AG10803 (cell line): ENCODE measurements at regions not wholly inside any gene's neighbourhood (a gene's known extent, or its start where the extent isn't known, plus 50 kb on each side); places are given as distances from the start of the nearest gene placed in this dataset.

ENCODE experiments used
- DNase-seq: peaks from one replicate; pipeline ENCODE4 v3.0.0; 2010; ENCODE audit warnings: low read depth
- H3K4me3 ChIP-seq: 2 replicates; pipeline ENCODE4 v1.5.1; 2011; ENCODE audit warnings: mild to moderate bottlenecking, low read length, control low read depth
- TF ChIP-seq, protein P1 (sequence below): conservative IDR thresholded peaks from 2 replicates; pipeline ENCODE4 v1.5.1; 2011; ENCODE audit warnings: mild to moderate bottlenecking, low read length, control low read depth, inconsistent platforms

DNA sequence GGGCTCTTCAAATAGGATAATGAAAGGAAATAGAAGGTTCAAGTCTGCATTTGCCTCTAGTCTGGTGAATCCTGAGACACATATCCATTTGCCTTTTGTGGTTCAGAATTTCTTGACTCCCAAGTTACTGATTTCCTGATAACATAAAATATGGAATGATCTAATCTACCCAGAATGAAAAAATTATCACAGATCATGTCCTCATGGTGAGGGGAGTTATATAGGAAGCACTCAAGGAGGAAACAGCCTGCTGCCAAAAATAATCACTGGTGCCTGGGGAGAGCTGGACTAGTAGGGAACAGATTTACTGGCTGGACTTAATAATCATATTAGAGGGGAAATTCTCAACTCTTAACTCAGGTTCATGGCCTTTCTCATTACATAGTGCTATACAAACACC is 95.5 kb upstream of the STK17B start:
- DNase-seq: no peak
- H3K4me3 ChIP-seq: no peak overlapping the region
- TF ChIP-seq, protein P1, sequence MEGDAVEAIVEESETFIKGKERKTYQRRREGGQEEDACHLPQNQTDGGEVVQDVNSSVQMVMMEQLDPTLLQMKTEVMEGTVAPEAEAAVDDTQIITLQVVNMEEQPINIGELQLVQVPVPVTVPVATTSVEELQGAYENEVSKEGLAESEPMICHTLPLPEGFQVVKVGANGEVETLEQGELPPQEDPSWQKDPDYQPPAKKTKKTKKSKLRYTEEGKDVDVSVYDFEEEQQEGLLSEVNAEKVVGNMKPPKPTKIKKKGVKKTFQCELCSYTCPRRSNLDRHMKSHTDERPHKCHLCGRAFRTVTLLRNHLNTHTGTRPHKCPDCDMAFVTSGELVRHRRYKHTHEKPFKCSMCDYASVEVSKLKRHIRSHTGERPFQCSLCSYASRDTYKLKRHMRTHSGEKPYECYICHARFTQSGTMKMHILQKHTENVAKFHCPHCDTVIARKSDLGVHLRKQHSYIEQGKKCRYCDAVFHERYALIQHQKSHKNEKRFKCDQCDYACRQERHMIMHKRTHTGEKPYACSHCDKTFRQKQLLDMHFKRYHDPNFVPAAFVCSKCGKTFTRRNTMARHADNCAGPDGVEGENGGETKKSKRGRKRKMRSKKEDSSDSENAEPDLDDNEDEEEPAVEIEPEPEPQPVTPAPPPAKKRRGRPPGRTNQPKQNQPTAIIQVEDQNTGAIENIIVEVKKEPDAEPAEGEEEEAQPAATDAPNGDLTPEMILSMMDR: no peak

DNA sequence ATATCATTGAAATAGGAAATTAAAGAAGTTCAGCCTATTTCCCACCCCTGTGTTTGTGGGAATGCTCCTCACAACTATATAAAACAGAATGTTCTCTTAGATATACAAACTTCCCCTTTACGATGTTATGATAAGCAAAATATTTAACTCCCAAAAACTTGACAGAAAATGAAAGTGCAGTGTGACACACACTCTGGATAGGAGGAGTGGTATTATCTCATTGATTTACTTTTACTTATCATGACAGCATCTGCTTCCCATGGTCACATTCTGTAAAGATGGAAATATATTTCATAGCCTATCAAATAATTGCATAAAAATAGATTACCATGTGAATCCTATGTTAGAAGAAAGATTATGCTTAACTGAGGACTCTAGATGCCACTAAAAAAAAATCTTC is 96.6 kb upstream of the STK17B start:
- TF ChIP-seq, protein P1: no peak

DNA sequence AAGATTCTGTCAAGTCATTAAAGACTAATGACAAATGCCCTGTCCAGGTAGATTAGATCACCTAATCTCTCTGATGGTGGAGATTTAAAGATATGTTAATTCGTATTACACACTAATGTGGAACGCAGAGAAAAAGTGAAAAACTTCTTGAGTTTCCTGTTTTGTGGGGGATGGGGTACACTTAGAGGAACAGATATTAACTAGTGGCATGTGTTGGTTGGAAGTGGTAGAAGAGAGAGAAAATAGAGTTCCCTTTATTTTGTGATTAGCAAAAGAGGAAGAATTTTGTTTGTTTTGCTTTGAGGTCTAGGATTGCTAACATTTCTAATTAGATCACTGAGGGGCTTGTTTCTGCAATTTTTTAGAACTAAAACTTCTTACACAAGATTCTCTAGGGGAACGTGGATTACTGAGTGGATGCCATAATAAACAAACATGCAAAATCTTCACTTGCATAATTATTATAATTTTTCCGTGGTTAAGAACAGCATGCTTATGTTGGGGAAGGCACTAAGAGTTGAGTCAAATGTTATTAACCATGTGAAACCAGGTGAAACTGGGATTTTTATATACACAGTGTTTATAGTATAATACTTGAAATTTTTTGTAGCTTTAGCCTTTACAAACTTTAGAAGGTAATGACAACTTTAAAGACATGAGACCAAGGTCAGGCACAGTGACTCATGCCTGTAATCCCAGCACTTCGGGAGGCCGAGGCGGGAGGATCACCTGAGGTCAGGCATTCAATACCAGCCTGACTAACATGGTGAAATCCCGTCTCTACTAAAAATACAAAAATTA is 97.4 kb upstream of the STK17B start:
- H3K4me3 ChIP-seq: no peak overlapping the region
- DNase-seq: no peak
- TF ChIP-seq, protein P1: no peak

More for the DNA sequence above, 96.6 kb upstream of the STK17B start:
- DNase-seq: no peak
- no peak overlapping the region for H3K4me3 ChIP-seq

DNA sequence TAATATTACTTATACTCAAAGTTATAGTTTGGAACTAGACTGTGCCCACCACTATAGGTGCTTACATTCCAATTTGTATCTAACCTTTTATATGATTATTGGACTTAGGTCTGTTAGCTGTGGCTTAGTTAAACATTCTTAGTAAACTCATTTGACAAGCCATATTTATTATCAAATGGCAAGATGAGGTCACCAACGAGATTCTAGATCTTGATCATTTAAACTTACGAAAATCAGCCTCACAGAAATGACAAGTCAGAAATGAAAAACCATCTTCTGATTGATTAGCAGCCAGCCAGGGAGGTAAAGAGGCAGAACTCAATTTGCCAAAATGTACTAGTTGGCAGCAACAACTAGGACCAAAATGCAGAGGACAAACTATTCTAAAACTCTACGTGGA is 100.4 kb upstream of the STK17B start:
- TF ChIP-seq, protein P1: no peak
- H3K4me3 ChIP-seq: no peak overlapping the region
- no peak for DNase-seq

DNA sequence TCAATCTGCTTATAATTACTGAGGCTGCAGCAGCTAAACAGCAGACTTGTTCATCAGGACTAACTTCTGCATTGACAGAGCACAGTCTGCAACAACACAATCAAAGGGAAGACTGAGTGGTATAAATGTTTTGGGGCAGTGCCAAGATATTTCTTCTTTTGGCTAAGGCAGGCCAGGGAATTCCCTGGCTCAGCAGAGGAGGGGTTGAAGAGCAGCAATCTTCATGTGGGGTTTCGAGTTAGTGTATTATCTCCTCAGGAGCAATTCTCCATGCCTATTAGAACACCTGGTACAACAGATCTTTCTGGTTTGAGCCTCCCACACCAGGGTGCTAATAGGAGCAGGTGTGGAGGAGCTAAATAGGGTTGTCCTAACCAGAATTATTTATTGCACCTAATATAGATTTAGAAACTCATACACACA is 103.0 kb upstream of the STK17B start:
- H3K4me3 ChIP-seq: no peak overlapping the region
- peak; percentile 55 for DNase-seq

DNA sequence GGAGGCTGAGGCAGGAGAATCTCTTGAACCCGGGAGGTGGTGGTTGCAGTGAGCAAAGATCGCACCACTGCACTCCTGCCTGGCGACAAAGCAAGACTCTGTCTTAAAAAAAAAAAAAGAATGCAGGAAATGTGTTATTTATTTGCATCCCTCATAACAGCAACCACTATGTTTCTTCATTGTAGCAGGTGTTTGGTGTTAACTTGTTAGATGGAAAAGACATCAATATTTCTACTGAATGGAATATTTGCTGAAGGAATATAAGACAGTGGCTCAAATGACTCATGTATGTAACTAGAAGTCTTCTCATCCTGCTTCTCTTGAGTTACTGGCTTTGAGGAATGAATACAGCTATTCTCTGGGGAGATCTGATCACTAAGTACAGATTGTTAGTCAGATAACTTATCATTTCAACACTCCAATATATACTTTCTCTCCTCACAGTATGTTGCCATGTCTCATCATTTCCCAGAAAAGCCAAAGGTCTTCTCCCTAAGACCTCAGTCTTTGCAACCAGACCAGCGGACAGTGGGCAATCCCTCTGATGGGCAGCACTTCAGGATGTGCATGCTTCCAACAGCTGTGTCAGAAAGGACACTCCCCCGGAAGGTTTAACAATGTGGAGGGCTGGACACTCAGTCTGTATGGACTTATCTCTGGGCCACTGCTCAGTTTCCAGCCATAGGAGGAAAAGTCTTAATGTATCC is 104.4 kb upstream of the STK17B start:
- H3K4me3 ChIP-seq: no peak overlapping the region
- TF ChIP-seq, protein P1: no peak
- peak; percentile 83 for DNase-seq

More for the DNA sequence above, 103.0 kb upstream of the STK17B start:
- TF ChIP-seq, protein P1: no peak

DNA sequence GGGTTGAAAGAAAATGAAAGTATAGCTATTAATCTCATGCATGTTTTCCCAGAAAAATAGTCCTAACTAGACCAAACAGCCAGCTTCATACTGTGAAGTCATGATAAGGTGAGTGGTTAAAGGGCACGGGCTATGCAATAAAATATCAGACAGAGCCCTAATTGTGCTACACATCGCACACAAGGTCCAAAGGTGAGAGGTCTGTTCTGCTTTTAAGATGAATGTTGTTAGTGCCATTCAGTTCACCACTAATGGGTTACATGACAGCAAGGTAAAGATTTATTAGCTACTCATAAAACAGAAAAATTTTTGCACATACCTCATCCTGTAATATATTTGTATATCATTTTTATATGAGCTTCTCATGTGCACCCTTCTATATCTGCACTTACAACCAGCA is 105.0 kb upstream of the STK17B start:
- no peak overlapping the region for H3K4me3 ChIP-seq
- TF ChIP-seq, protein P1: no peak
- no peak for DNase-seq
